GM23248 (cell line): ENCODE measurements at regions not wholly inside any gene's neighbourhood (a gene's known extent, or its start where the extent isn't known, plus 50 kb on each side); places are given as distances from the start of the nearest gene placed in this dataset.

Experiments used
- DNase-seq: peaks from one replicate; pipeline ENCODE4 v3.0.0-alpha.2; 2015
- H2AFZ ChIP-seq: fragments of 200-600 bp; sonication (generic); 2 replicates; pipeline ENCODE4 v1.6.1; 2016; ENCODE audit warnings: antibody characterized with exemption
- H3F3A ChIP-seq: fragments of 200-600 bp; sonication (generic); 2 replicates; pipeline ENCODE4 v1.6.1; 2016; ENCODE audit warnings: mild to moderate bottlenecking, antibody characterized with exemption, mixed run types; ENCODE audit not compliant: insufficient read depth
- H3K27ac ChIP-seq: fragments of 200-600 bp; sonication (generic); 2 replicates; pipeline ENCODE4 v1.5.1; 2016; ENCODE audit warnings: mild to moderate bottlenecking
- H3K27me3 ChIP-seq: fragments of 200-600 bp; sonication (generic); replicated peaks from 2 replicates; pipeline ENCODE4 v1.6.1; 2016; ENCODE audit warnings: mild to moderate bottlenecking; ENCODE audit not compliant: insufficient read depth
- H3K36me3 ChIP-seq: fragments of 200-600 bp; sonication (generic); 2 replicates; pipeline ENCODE4 v1.6.1; 2016; ENCODE audit warnings: low read depth, mild to moderate bottlenecking
- H3K4me1 ChIP-seq: fragments of 200-600 bp; sonication (generic); 2 replicates; pipeline ENCODE4 v1.6.1; 2016; ENCODE audit warnings: mild to moderate bottlenecking; ENCODE audit not compliant: insufficient read depth
- H3K4me2 ChIP-seq: fragments of 200-600 bp; sonication (generic); one replicate; pipeline ENCODE4 v1.6.1; 2016; ENCODE audit warnings: mild to moderate bottlenecking; ENCODE audit not compliant: unreplicated experiment
- H3K4me3 ChIP-seq: fragments of 200-600 bp; sonication (generic); 2 replicates; pipeline ENCODE4 v1.5.1; 2016; ENCODE audit warnings: mild to moderate bottlenecking
- H3K79me2 ChIP-seq: fragments of 200-600 bp; sonication (generic); 2 replicates; pipeline ENCODE4 v1.6.1; 2016; ENCODE audit warnings: mild to moderate bottlenecking; ENCODE audit not compliant: insufficient read depth
- H3K9ac ChIP-seq: fragments of 200-600 bp; sonication (generic); 2 replicates; pipeline ENCODE4 v1.6.1; 2016; ENCODE audit warnings: mild to moderate bottlenecking
- H3K9me2 ChIP-seq: fragments of 200-600 bp; sonication (generic); 2 replicates; pipeline ENCODE4 v1.6.1; 2016; ENCODE audit warnings: mixed run types, mild to moderate bottlenecking, moderate library complexity; ENCODE audit not compliant: insufficient read depth
- H3K9me3 ChIP-seq: fragments of 200-600 bp; sonication (generic); one replicate; pipeline ENCODE4 v1.6.1; 2017; ENCODE audit warnings: low read depth
- H4K20me1 ChIP-seq: fragments of 200-600 bp; sonication (generic); 2 replicates; pipeline ENCODE4 v1.6.0; 2016; ENCODE audit not compliant: insufficient read depth
- EZH2 ChIP-seq: fragments of 200-600 bp; sonication (generic); IDR thresholded peaks from 2 replicates; pipeline ENCODE4 v1.6.1; 2018; ENCODE audit warnings: antibody characterized with exemption, mild to moderate bottlenecking; ENCODE audit not compliant: insufficient read depth, poor library complexity, severe bottlenecking
- EZH2phosphoT487 ChIP-seq: fragments of 200-600 bp; sonication (generic); IDR thresholded peaks from 2 replicates; pipeline ENCODE4 v1.6.1; 2018; ENCODE audit warnings: antibody characterized with exemption, moderate library complexity, mild to moderate bottlenecking, low read depth; ENCODE audit not compliant: insufficient read depth
- WGBS, 2 experiments: methylation state at CpG; one replicate each; pipeline ENCODE4 v1.1.6; 2015 to 2017; ENCODE audit warnings: low lambda C conversion rate in 2 of 2, low coverage in 1 of 2; ENCODE audit errors: missing lambda C conversion rate in 2 of 2; 5-methylcytosine and 5-hydroxymethylcytosine counted together
- in situ Hi-C: fragments of 300-500 bp; cut with MboI; formaldehyde crosslinking; loops from 2 replicates; pipeline ENCODE4 v1.15.0; 2020

GRCh38 chr13:70384156-70384555, 275.9 kb upstream of the KLHL1 start:
- no peaks in the 10 kb centered on the region for H3K9me3 ChIP-seq
- no peaks in the 10 kb centered on the region for H3K36me3 ChIP-seq
- TF ChIP-seq EZH2 (no peak), EZH2phosphoT487 (no peak)
- no peak overlapping the region for H3K27ac ChIP-seq
- H3K4me3 ChIP-seq, result no peak overlapping the region
- no peaks in the 10 kb centered on the region for H3K4me1 ChIP-seq
- no peak overlapping the region for H3K4me2 ChIP-seq
- H2AFZ ChIP-seq, result no peak overlapping the region
- WGBS, 2 experiments, result 10 to 17% methylated on average over 3 of the region's 3 CpGs
- H4K20me1 ChIP-seq, result no peaks in the 10 kb centered on the region
- H3K79me2 ChIP-seq, result no peaks in the 10 kb centered on the region
- no peaks in the 10 kb centered on the region for H3K27me3 ChIP-seq
- in situ Hi-C loops, result no loop called here
- H3K9me2 ChIP-seq, result no peaks in the 10 kb centered on the region
- H3K9ac ChIP-seq, result no peak overlapping the region
- no peak for DNase-seq
- no peaks in the 10 kb centered on the region for H3F3A ChIP-seq

DNA sequence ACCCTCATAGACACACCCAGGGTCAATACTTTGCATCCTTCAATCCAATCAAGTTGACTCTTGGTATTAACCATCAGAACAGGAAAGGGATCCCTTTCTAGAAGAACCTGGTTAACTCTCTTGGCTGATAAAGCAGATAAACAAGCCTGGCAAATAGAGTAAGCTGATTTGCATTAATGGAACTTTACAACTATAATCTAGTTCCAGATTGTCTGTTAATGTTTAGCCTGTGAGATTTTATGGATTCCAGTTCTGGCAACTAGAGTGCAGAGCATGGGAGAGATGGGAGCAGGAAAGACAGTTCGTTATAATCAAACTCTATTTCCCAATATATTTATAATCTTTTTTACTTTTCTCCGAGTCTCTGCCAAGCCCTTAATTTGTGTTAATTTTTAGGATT, 272.6 kb upstream of the KLHL1 start:
- H3K9me3 ChIP-seq, result no peaks in the 10 kb centered on the region
- H3K4me1 ChIP-seq, result no peaks in the 10 kb centered on the region
- no peaks in the 10 kb centered on the region for H3K27me3 ChIP-seq
- no peaks in the 10 kb centered on the region for H3K36me3 ChIP-seq
- TF ChIP-seq EZH2, result no peak
- no peak for TF ChIP-seq EZH2phosphoT487
- no peaks in the 10 kb centered on the region for H4K20me1 ChIP-seq
- H3K9me2 ChIP-seq, result no peaks in the 10 kb centered on the region
- no peak overlapping the region for H2AFZ ChIP-seq
- no peak overlapping the region for H3K4me2 ChIP-seq
- H3K79me2 ChIP-seq, result no peaks in the 10 kb centered on the region
- 10 to 14% methylated on average over 2 of the region's 2 CpGs for WGBS, 2 experiments
- no peak overlapping the region for H3K4me3 ChIP-seq
- in situ Hi-C loops, result no loop called here
- no peak for DNase-seq
- H3K27ac ChIP-seq, result no peak overlapping the region
- H3K9ac ChIP-seq, result no peak overlapping the region
- no peaks in the 10 kb centered on the region for H3F3A ChIP-seq

- WGBS, 2 experiments, result 0% methylated on average over 2 of the region's 2 CpGs
- TF ChIP-seq EZH2, result no peak
- no peak for TF ChIP-seq EZH2phosphoT487
- DNase-seq, result no peak
These were observed 267.5 kb upstream of the KLHL1 start for GRCh38 chr13:70375718-70376117.

GRCh38 chr13:70370924-70371323, 262.7 kb upstream of the KLHL1 start:
- no peak for DNase-seq
- no peak overlapping the region for H3K4me3 ChIP-seq
- no peak overlapping the region for H3K27ac ChIP-seq
- H3K9me3 ChIP-seq, result peaks cover 2% of the 10 kb centered on the region
- no peak overlapping the region for H3K4me2 ChIP-seq
- no peak overlapping the region for H3K9ac ChIP-seq
- H3K36me3 ChIP-seq, result no peaks in the 10 kb centered on the region
- 12 to 15% methylated on average over 6 of the region's 6 CpGs for WGBS, 2 experiments
- TF ChIP-seq EZH2phosphoT487, result no peak
- TF ChIP-seq EZH2, result no peak
- no peaks in the 10 kb centered on the region for H3F3A ChIP-seq
- no peaks in the 10 kb centered on the region for H3K9me2 ChIP-seq
- no peaks in the 10 kb centered on the region for H3K79me2 ChIP-seq
- no peaks in the 10 kb centered on the region for H3K27me3 ChIP-seq
- H3K4me1 ChIP-seq, result no peaks in the 10 kb centered on the region
- no peak overlapping the region for H2AFZ ChIP-seq
- no peaks in the 10 kb centered on the region for H4K20me1 ChIP-seq
- in situ Hi-C loops, result no loop called here

More at GRCh38 chr13:70375718-70376117, 267.5 kb upstream of the KLHL1 start:
- H3K4me1 ChIP-seq, result no peaks in the 10 kb centered on the region
- H3K4me2 ChIP-seq, result no peak overlapping the region
- H3K4me3 ChIP-seq, result no peak overlapping the region
- H3K36me3 ChIP-seq, result no peaks in the 10 kb centered on the region
- no peaks in the 10 kb centered on the region for H3K27me3 ChIP-seq
- no peak overlapping the region for H2AFZ ChIP-seq
- H3K27ac ChIP-seq, result no peak overlapping the region
- no peak overlapping the region for H3K9ac ChIP-seq
- no peaks in the 10 kb centered on the region for H3K9me3 ChIP-seq
- no peaks in the 10 kb centered on the region for H3F3A ChIP-seq
- no peaks in the 10 kb centered on the region for H3K79me2 ChIP-seq
- in situ Hi-C loops, result no loop called here
- H4K20me1 ChIP-seq, result no peaks in the 10 kb centered on the region
- H3K9me2 ChIP-seq, result no peaks in the 10 kb centered on the region

- Histone ChIP-seq H3K9ac (no peak overlapping the region), H3K79me2 (no peaks in the 10 kb centered on the region), H3K4me3 (no peak overlapping the region), H2AFZ (no peak overlapping the region), H3K36me3 (no peaks in the 10 kb centered on the region), H3K9me3 (peaks cover 2% of the 10 kb centered on the region), H3K9me2 (no peaks in the 10 kb centered on the region), H3K4me1 (no peaks in the 10 kb centered on the region), H3K27me3 (no peaks in the 10 kb centered on the region), H3F3A (no peaks in the 10 kb centered on the region), H4K20me1 (no peaks in the 10 kb centered on the region), H3K4me2 (no peak overlapping the region), H3K27ac (no peak overlapping the region)
- in situ Hi-C loops, result no loop called here
- 23 to 46% methylated on average over 4 of the region's 4 CpGs for WGBS, 2 experiments
- TF ChIP-seq EZH2phosphoT487, result no peak
- no peak for TF ChIP-seq EZH2
- no peak for DNase-seq
These were observed 258.5 kb upstream of the KLHL1 start for GRCh38 chr13:70366720-70367119.
